Esophagus (tissue), 2 donors: ENCODE measurements at regions not wholly inside any gene's neighbourhood (a gene's known extent, or its start where the extent isn't known, plus 50 kb on each side); places are given as distances from the start of the nearest gene placed in this dataset.

Experiments
- H3K27ac ChIP-seq, 2 donors: one replicate each; pipeline ENCODE4 v1.5.1; 2013; ENCODE audit warnings: low read depth in 2 of 2, mild to moderate bottlenecking in 2 of 2, inconsistent platforms in 1 of 2, low read length in 1 of 2, moderate library complexity in 1 of 2
- H3K27me3 ChIP-seq, 2 donors: one replicate each; pipeline ENCODE4 v1.6.1; 2013; ENCODE audit warnings: low read length in 2 of 2, control low read depth in 1 of 2, mild to moderate bottlenecking in 1 of 2; ENCODE audit not compliant: insufficient read depth in 2 of 2, control insufficient read depth in 1 of 2
- H3K36me3 ChIP-seq, 2 donors: one replicate each; pipeline ENCODE4 v1.6.1; 2013; ENCODE audit warnings: low read length in 1 of 2; ENCODE audit not compliant: control insufficient read depth in 2 of 2, insufficient read depth in 2 of 2
- H3K4me1 ChIP-seq, 2 donors: one replicate each; pipeline ENCODE4 v1.6.1; 2013; ENCODE audit warnings: low read length in 1 of 2; ENCODE audit not compliant: control insufficient read depth in 2 of 2, insufficient read depth in 2 of 2
- H3K4me3 ChIP-seq, 2 donors: one replicate each; pipeline ENCODE4 v1.5.1; 2013; ENCODE audit warnings: low read length in 2 of 2, mild to moderate bottlenecking in 2 of 2, low read depth in 1 of 2, moderate library complexity in 1 of 2
- H3K9me3 ChIP-seq, 2 donors: one replicate each; pipeline ENCODE4 v1.6.1; 2013; ENCODE audit warnings: mild to moderate bottlenecking in 2 of 2, low read depth in 1 of 2, low read length in 1 of 2, moderate library complexity in 1 of 2; ENCODE audit not compliant: control insufficient read depth in 2 of 2, insufficient read depth in 1 of 2
- WGBS, 2 donors: extraction: QIAGEN DNeasy Blood & Tissue Kit; methylation state at CpG; one replicate each; pipeline ENCODE4 v1.1.7; 2013; 5-methylcytosine and 5-hydroxymethylcytosine counted together
- donor health status: healthy with polysubstance abuse.
- donor health status: Bipolar disorder and iron deficiency.

- H3K4me3 ChIP-seq: no peak overlapping the region
- H3K9me3 ChIP-seq: no peaks in the 10 kb centered on the region
- H3K27me3 ChIP-seq: no peaks in the 10 kb centered on the region
- 73 to 81% methylated on average over 1 of the region's 1 CpG for WGBS, 2 donors
- H3K4me1 ChIP-seq: no peaks in the 10 kb centered on the region
- H3K36me3 ChIP-seq: no peaks in the 10 kb centered on the region
- no peak overlapping the region for H3K27ac ChIP-seq
These were observed 664.1 kb upstream of the ANO3 start for GRCh38 chr11:25667871-25668270.

GRCh38 chr11:25691959-25692358 lies 640.0 kb upstream of the ANO3 start:
- H3K4me3 ChIP-seq: no peak overlapping the region
- WGBS, 2 donors: 44 to 64% methylated on average over 8 of the region's 8 CpGs
- H3K4me1 ChIP-seq: no peaks in the 10 kb centered on the region
- H3K27me3 ChIP-seq: no peaks in the 10 kb centered on the region
- no peak overlapping the region for H3K27ac ChIP-seq
- H3K9me3 ChIP-seq: no peaks in the 10 kb centered on the region
- H3K36me3 ChIP-seq: no peaks in the 10 kb centered on the region

- 71 to 94% methylated on average over 1 of the region's 1 CpG for whole genome bisulfite sequencing, 2 donors
- H3K27ac ChIP-seq: no peak overlapping the region
- H3K27me3 ChIP-seq: no peaks in the 10 kb centered on the region
- no peaks in the 10 kb centered on the region for H3K9me3 ChIP-seq
- no peak overlapping the region for H3K4me3 ChIP-seq
- H3K4me1 ChIP-seq: no peaks in the 10 kb centered on the region
- H3K36me3 ChIP-seq: no peaks in the 10 kb centered on the region
These were observed 629.5 kb upstream of the ANO3 start for GRCh38 chr11:25702417-25702816.

DNA sequence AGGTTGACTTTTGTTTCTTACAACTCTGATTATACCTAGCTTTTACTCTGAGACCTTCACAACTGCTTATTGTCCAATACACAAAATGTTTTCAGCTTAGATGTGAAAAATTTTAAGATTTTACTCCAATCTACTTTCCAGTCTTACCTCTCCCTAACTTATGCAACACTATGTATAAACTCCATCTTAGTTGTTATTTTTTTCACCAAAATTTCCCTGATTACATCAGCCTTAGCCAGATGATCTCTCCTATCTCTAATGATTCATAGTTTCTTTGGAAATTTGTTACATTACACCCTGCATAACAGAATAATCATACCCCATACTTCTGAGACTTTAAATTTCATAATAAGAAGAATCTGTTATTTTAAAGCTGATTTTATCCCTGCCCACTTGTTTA lies 621.0 kb upstream of the ANO3 start:
- Histone ChIP-seq H3K27me3 (no peaks in the 10 kb centered on the region), H3K4me1 (no peaks in the 10 kb centered on the region), H3K4me3 (no peak overlapping the region), H3K27ac (no peak overlapping the region), H3K9me3 (no peaks in the 10 kb centered on the region), H3K36me3 (no peaks in the 10 kb centered on the region)

DNA sequence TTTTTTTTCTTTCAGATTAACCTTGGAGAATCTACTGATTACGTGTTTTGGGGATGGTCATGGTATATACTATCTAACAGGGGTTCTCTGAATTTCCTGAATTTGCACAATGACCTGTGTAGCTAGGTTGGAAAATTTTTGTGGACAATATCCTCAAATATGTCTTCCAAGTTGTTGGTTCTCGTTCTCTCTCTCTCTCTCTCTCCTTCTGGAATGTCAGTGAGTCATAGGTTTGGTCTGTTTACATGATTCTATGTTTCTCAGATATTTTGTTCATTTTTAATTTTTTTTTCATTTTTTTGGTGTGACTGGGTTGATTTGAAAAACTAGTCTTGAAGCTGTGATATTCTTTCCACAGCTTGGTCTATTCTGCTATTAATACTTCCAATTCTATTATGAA lies 604.0 kb upstream of the ANO3 start:
- no peaks in the 10 kb centered on the region for H3K27me3 ChIP-seq
- no peaks in the 10 kb centered on the region for H3K36me3 ChIP-seq
- 55 to 72% methylated on average over 2 of the region's 2 CpGs for WGBS, 2 donors
- peaks cover 0 to 4% of the 10 kb centered on the region in 2 donors for H3K9me3 ChIP-seq
- H3K27ac ChIP-seq: no peak overlapping the region
- no peak overlapping the region for H3K4me3 ChIP-seq
- H3K4me1 ChIP-seq: no peaks in the 10 kb centered on the region

- H3K9me3 ChIP-seq: peaks cover 0 to 4% of the 10 kb centered on the region in 2 donors
- no peaks in the 10 kb centered on the region for H3K4me1 ChIP-seq
- WGBS, 2 donors: 92 to 93% methylated on average over 2 of the region's 2 CpGs
- no peak overlapping the region for H3K27ac ChIP-seq
- H3K27me3 ChIP-seq: no peaks in the 10 kb centered on the region
- no peaks in the 10 kb centered on the region for H3K36me3 ChIP-seq
- H3K4me3 ChIP-seq: no peak overlapping the region
These were observed 601.7 kb upstream of the ANO3 start for GRCh38 chr11:25730230-25730629.

GRCh38 chr11:25733777-25734176 lies 598.2 kb upstream of the ANO3 start:
- Histone ChIP-seq H3K4me3 (no peak overlapping the region), H3K9me3 (peaks cover 0 to 4% of the 10 kb centered on the region in 2 donors), H3K36me3 (no peaks in the 10 kb centered on the region), H3K4me1 (no peaks in the 10 kb centered on the region), H3K27me3 (no peaks in the 10 kb centered on the region), H3K27ac (no peak overlapping the region)
- 10 to 17% methylated on average over 2 of the region's 2 CpGs for WGBS, 2 donors

GRCh38 chr11:25734591-25735211 lies 597.2 kb upstream of the ANO3 start:
- 32 to 38% methylated on average over 2 of the region's 2 CpGs for WGBS, 2 donors
- Histone ChIP-seq H3K4me3 (no peak overlapping the region), H3K4me1 (no peaks in the 10 kb centered on the region), H3K9me3 (no peaks in the 10 kb centered on the region), H3K36me3 (no peaks in the 10 kb centered on the region), H3K27me3 (no peaks in the 10 kb centered on the region), H3K27ac (no peak overlapping the region)

DNA sequence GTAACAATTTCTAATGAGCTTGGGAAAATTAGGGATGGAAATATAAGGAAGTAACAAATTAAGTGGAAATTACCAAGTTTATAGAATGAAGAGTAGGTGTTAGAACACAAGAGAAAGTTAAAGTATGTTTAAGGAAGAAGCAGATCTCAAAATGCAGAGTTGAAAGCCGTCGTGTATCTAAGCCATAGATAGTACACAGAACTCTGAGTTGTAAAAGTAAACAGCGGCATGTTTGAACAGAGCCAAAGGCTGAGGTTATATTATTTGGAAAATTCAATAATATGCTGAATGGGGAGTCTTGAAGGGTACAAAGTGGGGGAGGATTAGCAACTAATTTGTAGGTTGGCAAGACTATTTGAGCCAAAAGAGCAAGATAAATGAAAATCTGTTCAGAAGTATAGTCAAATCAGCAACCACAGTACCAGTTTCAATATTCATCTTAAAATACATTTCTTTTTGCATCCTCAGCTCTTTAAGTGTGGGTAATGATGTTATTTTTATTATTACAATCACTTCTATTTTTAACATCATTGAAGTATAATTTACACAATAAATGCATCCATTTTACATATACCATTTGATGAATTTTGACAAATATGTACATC lies 594.8 kb upstream of the ANO3 start:
- H3K9me3 ChIP-seq: no peaks in the 10 kb centered on the region
- H3K27me3 ChIP-seq: no peaks in the 10 kb centered on the region
- 46 to 48% methylated on average over 3 of the region's 3 CpGs for WGBS, 2 donors
- no peak overlapping the region for H3K27ac ChIP-seq
- H3K4me3 ChIP-seq: no peak overlapping the region
- no peaks in the 10 kb centered on the region for H3K4me1 ChIP-seq
- no peaks in the 10 kb centered on the region for H3K36me3 ChIP-seq

DNA sequence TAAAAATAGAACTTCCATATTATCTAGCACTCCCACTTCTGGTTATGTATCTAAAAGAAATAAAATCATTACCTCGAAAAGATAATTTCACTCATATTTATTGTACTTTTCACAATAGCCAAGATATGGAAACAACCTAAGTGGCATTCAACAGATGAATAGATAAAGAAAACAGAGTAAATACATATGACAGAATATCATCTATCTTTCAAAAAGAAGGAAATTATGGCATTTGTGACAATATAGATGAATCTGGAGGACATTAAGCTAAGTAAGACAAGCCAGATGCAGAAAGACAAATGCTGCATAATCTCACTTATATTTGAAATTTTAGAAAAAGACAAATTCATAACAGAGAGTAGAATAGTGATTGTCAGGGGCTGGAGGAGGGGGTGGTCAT lies 590.0 kb upstream of the ANO3 start:
- no peaks in the 10 kb centered on the region for H3K36me3 ChIP-seq
- H3K4me3 ChIP-seq: no peak overlapping the region
- H3K27ac ChIP-seq: no peak overlapping the region
- H3K27me3 ChIP-seq: no peaks in the 10 kb centered on the region
- H3K9me3 ChIP-seq: no peaks in the 10 kb centered on the region
- 0 to 39% methylated on average over 1 of the region's 1 CpG for WGBS, 2 donors
- no peaks in the 10 kb centered on the region for H3K4me1 ChIP-seq
